ENCODE measurements at regions not wholly inside any gene's neighbourhood (a gene's known extent, or its start where the extent isn't known, plus 50 kb on each side); places are given as distances from the start of the nearest gene placed in this dataset.

- H3K4me3 ChIP-seq (ENCODE audit: control insufficient read depth, low read depth, low read length), result no peak overlapping the region
- TF ChIP-seq, protein P1, sequence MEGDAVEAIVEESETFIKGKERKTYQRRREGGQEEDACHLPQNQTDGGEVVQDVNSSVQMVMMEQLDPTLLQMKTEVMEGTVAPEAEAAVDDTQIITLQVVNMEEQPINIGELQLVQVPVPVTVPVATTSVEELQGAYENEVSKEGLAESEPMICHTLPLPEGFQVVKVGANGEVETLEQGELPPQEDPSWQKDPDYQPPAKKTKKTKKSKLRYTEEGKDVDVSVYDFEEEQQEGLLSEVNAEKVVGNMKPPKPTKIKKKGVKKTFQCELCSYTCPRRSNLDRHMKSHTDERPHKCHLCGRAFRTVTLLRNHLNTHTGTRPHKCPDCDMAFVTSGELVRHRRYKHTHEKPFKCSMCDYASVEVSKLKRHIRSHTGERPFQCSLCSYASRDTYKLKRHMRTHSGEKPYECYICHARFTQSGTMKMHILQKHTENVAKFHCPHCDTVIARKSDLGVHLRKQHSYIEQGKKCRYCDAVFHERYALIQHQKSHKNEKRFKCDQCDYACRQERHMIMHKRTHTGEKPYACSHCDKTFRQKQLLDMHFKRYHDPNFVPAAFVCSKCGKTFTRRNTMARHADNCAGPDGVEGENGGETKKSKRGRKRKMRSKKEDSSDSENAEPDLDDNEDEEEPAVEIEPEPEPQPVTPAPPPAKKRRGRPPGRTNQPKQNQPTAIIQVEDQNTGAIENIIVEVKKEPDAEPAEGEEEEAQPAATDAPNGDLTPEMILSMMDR (IDR thresholded peaks at IDR 0.05; ENCODE audit: control insufficient read depth, insufficient read depth, low read depth, low read length, missing control alignments), result no peak
- DNase-seq (ENCODE audit: low read depth), result no peak
Observed at GRCh38 chr4:176432811-176433540, 113.2 kb downstream of the SPCS3 start.

- DNase-seq (ENCODE audit: low read depth), result no peak
- TF ChIP-seq, protein P1 (IDR thresholded peaks at IDR 0.05; ENCODE audit: control insufficient read depth, insufficient read depth, low read depth, low read length, missing control alignments), result no peak
- H3K4me3 ChIP-seq (ENCODE audit: control insufficient read depth, low read depth, low read length), result no peak overlapping the region
Observed at GRCh38 chr4:176433983-176434382, 114.2 kb downstream of the SPCS3 start.

- DNase-seq (ENCODE audit: low read depth), result peak; percentile 57
Observed at GRCh38 chr4:176435901-176436292, 116.1 kb downstream of the SPCS3 start.

GRCh38 chr4:176436293-176436973, 116.7 kb downstream of the SPCS3 start:
- TF ChIP-seq, protein P1 (IDR thresholded peaks at IDR 0.05; ENCODE audit: control insufficient read depth, insufficient read depth, low read depth, low read length, missing control alignments), result no peak
- peak; percentile 63 for DNase-seq (ENCODE audit: low read depth)
- no peak overlapping the region for H3K4me3 ChIP-seq (ENCODE audit: control insufficient read depth, low read depth, low read length)

More at GRCh38 chr4:176435901-176436292, 116.1 kb downstream of the SPCS3 start:
- H3K4me3 ChIP-seq (ENCODE audit: control insufficient read depth, low read depth, low read length), result no peak overlapping the region
- TF ChIP-seq, protein P1 (IDR thresholded peaks at IDR 0.05; ENCODE audit: control insufficient read depth, insufficient read depth, low read depth, low read length, missing control alignments), result no peak

- TF ChIP-seq, protein P1 (IDR thresholded peaks at IDR 0.05; ENCODE audit: control insufficient read depth, insufficient read depth, low read depth, low read length, missing control alignments), result no peak
- no peak for DNase-seq (ENCODE audit: low read depth)
- no peak overlapping the region for H3K4me3 ChIP-seq (ENCODE audit: control insufficient read depth, low read depth, low read length)
Observed at GRCh38 chr4:176437756-176438155, 118.0 kb downstream of the SPCS3 start.

DNA sequence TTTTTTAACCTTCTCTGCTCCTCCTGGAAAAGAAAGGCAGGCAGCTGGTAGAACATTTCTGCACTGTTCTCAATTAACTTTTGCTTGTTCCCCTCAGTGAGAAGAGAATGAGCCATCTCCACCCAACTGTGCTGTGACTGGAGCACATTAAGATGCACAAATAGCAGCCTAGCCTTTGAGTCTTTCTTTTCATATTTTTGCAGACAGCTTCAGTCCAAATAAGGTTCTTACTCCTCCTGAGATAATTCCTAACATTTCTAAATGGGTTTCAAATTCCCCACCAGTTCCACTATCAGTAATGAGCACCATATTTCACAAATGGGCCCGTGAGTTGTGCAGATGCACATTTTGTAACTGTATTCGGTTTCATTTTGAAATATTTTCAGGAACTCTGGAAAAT, 118.6 kb downstream of the SPCS3 start:
- H3K4me3 ChIP-seq (ENCODE audit: control insufficient read depth, low read depth, low read length), result no peak overlapping the region
- TF ChIP-seq, protein P1 (IDR thresholded peaks at IDR 0.05; ENCODE audit: control insufficient read depth, insufficient read depth, low read depth, low read length, missing control alignments), result no peak
- DNase-seq (ENCODE audit: low read depth), result peak; percentile 45
